Hematopoietic multipotent progenitor cell treated with erythropoietin and hydrocortisone succinate and interleukin-3 and kit ligand, for 8 days (in vitro differentiated cells): ENCODE measurements at regions not wholly inside any gene's neighbourhood (a gene's known extent, or its start where the extent isn't known, plus 50 kb on each side); places are given as distances from the start of the nearest gene placed in this dataset.
"Not testable (repeated sequence)": the region's sequence is repeated elsewhere in the genome, so short reads cannot be mapped to it uniquely, and the experiment has no call there.

Experiments
- DNase-seq: peaks from one replicate; pipeline ENCODE4 v3.0.0-alpha.2; 2015

DNA sequence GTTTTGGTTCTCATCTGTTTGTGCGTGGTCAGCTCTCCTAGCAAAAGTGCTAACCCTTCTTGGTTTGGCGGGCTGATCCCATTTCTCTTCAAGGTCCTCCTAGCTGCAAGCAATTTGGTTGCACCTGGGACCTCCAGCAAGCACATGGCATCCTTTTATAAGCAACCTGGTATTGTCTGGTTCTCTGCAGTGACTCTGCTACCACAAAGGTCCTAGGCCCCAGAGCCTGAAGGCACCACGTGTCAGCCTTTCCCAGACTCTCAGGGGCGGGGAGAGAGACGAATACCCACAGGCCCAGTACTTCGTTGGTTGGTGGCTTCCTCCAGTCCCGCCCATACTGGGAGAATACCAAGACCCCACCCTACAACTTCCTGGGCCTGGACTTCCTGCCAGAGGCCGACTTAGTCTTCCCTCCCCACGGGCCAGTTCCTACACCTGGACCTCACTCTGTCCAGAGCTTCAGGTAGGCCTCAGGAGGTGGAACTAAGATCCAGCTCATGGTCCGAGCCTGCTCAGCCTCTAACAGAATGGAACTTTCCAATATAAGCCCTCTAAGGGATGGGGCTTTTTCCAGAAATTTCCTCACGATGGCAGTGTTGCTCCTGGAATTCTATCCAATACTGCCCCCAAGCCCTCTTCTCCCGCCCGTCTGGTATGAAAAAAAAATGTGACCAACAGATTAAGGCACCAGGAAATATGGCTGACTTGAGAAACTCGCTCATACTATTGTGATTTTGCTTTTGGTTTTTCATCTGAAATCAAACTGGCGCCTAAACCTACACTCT, 192.5 kb upstream of the STK26 start:
- DNase-seq: peak; percentile 95

DNA sequence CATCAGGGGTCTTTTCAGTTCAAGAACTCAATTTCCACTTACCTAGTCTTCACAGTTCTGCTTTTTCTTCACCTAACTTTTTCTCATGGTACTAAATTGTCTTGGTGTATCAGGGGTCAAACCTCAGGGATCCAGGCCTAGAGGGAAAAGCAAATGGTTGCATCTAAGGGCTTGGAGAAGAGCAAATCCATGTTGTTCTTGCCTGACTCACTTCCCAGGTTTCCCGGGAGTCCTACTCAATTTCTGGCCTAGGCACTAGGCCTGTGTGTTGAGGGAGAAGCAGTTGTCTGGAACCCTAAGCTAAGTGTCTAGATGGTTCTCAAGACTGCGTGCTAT, 191.9 kb upstream of the STK26 start:
- no peak for DNase-seq

DNA sequence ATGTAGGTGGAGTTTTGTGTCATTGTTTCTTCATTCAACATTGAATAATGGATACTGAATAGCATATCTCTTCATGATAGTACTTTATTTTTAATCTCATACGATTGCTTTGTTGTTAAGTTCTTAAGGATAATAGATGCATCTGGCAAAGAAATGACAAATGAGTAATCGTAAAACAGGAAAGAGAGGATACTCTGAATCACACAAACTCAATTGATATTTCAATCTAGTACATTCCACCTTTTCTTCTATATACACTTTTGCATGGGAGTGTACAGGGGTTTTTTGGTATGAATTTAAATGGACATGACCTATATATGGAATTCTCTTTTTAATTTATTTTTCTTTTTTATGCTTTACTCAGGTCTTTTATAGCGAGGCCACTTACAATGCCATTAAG, 186.9 kb upstream of the STK26 start:
- DNase-seq: no peak

DNA sequence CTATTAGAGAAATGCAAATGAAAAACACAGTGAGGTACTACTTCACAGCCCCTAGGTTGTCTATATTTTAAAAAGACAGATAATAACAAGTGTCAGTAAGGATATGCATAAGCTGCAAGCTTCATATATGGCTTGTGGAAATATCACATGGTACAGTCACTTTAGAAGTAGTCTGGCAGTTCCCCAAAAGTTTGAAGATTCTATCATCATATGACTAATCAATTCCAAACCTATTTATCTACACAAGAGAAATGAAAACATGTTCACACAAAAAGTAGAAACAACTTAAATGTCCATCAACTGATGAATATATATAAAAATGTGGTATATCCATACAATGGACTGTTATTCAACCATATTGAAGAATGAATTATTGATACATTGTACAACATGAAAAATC, 185.8 kb upstream of the STK26 start:
- DNase-seq: peak; percentile 53

DNA sequence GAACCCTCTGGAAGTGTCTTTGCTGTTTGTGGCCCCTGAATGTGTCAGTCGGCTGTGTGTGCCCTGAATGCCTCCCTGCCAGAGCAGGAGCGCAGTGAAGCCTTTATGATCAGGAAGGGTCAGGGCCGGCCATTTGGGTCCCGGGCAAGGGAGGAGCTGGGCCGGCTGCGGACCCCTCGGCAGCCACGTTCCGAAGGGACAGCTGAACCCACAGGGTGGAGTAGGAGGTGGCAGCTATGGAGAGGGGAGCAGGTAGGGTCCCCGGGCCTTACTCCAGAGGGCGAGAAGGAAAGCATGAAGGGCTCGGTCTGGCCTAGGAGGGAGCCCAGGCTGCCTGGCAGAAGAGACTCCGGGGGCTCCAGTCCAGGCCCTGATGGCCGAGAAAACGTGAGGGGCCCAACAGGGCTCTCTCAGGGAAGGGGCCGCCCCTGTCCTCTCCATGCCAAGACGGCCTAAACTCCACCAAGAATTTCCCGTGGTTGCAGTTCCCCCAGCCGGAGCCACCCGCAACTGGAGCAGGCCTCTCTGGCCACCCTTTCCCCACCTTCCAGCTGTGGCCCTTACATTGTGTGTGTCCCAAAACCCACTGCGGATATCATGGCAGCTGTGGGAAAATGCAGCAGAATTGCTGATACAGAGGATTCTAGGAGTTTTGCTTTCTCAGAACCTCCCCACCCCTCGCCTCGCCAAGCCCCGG, 182.2 kb upstream of the STK26 start:
- DNase-seq: no peak

DNA sequence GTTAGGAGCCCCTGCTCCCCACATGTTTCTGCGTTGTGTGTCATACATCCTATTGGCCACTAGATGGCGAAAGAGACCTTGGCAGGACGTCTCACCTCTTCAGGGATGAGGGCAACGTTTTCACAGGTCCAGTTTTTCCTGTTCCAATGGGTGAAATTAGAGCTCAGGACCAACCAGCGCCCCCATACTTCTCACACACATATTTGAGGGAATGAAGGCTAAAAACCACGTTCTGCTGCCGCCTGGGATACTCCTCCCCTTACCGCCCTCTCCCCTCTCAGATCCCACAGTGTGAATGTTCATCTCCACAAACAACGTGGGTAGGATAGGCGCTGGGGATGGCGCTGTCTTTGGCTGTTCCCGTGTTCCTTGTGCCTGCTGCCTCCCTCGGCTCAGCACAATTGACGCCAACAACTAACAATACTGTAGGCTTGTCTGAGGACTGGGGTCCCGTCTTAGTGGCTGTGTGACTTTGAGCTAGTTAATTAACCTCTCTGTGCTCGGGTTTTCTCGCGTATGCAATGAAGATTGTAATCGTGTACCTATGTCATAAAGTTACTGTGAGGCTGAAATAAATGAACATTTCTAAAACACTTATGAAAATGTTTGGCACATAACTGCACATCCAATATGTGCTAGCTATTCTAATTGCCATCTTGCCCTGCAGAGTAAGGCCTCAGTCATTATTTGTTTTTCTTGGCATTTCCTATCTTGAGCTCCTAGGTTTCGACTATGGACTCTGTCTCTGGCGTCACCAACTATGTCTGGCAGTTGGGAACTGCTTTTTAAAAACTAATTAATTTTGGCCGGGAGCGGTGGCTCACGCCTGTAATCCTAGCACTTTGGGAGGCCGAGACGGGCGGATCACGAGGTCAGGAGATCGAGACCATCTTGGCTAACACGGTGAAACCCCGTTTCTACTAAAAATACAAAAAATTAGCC, 181.3 kb upstream of the STK26 start:
- peak; percentile 74 for DNase-seq

DNA sequence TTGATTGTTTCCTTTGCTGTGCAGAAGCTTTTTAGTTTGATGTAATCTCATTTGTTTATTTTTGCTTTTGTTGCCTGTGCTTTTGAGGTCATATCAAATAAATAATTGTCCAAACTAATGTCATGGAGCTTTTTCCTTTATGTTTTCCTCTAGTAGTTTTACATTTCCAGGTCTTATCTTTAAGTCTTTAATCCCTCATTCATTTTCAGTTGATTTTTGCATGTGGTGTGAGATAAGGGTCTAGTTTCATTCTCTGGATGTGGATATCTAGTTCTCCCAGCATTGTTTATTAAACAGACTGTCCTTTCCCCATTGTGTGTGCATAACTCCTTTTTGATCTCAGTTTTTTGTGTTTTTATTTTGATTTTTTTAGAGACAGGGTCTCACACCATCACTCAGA, 179.1 kb upstream of the STK26 start:
- peak; percentile 33 for DNase-seq

DNA sequence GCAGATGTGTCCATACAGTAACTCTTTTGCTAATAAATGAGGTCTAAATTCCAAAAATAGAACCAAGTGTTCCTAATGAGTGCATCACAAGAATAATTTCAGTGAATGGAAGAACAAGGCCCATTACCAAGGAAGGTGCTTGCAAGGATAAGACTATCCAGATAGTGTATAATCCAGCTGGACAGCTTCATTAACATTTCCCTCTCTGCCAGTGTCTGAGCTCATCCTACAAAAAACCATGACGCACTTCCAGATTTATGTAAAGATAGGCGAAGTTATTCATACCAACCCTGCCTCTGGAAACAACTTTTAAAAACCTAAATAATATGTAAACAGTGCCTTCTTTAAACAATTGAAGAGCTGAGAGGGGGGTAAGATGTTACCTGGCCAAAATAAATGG, 177.9 kb upstream of the STK26 start:
- no peak for DNase-seq

DNA sequence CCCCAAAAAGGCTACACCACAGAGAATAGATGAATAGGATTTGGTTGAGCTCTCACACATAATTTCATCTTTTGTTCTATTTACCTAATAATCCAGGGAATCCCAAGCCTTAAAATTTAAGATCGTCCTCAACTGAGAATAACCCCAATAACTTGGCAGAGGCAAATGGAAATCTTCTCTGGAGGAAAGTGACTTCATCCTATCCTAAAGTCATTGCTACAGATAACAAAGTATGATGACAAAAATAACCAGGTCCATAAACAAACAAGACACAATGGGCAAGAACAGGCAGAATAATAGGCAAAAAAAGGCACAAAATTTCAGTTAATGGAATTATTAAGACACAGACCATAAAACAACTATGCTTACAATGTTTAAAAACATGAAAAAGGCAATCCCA, 177.3 kb upstream of the STK26 start:
- no peak for DNase-seq

DNA sequence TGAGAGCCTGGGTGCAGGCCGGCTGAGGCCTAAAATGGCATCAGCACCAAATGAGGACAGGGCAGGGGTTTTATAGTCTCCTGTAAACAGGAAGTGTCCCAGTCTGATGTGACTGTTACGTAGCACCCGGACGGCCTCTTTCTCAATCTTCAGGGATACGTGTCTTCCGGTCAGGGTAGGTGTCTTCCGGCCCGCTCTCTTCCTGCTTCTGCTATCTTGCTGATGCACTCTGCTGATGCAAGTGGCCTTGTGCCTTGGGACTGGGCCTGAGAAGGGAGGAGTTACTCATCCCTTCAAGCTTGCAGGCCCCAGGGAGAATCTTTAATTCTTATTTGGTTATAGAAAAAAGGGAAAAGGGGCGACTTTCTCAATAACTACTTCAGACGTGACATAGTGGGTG, 172.1 kb upstream of the STK26 start:
- not testable (repeated sequence) for DNase-seq

DNA sequence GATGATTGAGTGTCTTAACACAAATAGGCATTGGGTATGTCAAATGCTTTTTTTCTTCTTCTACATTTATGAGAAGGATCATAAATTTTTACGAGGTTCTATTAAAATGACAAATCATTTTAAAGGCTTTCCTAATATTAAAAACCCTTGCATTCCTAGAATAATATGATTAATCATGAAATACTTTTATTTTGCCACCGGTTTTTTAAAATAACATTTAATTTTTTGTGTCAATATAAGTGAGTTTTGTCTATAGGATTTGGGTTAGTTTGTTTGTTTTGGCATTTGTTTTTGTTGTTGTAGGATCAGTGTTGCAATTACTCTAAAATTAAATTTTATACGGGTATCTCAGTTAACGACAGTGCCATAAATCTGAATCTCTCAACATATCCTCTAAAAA, 169.7 kb upstream of the STK26 start:
- no peak for DNase-seq

DNA sequence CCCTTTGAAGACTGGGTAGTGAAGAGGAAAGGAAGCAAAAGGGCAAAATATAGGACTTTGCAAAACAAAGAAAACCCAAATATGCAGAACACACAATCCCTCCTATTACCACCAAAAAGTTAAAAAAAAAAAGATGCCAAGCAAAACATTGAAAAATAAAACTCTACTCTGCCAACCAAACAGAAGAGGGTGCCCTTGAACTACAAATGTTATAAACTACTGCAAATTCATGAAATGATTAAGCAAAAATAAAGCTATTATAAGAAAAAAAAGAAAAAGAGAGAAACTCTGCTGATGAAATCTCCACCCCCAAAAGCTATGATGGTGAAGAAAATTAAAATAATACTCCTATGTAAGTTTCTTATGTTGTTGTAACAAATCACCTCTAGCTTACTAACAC, 168.5 kb upstream of the STK26 start:
- DNase-seq: peak; percentile 66

DNA sequence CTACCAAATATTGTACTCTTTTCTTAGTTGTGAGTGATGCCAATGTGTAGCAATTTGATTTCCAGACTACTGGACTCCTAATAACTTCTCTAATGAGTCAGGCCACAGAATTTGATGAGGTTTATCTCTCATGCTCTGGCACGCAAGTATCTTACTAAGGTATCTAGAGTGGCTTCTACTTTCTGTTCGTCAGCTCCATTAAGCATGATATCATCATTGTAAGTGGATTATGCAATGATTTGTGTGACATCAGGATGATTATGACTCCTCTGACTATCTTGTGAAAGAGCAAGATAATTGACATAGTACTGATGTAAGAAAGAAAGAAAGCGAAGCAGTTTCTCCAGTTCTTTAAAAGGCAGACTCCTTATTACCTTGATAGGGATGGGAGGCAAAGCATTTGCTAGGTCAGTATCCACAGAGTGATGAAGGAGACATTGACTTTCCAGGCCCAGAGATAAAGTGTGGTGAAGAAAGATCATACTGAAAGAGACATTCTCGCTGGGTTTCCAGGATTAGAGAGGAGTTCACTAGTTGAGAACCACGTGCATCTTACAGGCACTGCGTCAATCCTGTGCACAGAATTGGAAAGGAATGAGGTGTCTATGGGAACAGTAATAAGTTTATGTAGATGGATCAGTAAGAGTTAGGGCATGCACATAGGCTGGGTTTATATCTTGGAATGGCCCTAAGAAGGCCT, 161.9 kb upstream of the STK26 start:
- DNase-seq: no peak

DNA sequence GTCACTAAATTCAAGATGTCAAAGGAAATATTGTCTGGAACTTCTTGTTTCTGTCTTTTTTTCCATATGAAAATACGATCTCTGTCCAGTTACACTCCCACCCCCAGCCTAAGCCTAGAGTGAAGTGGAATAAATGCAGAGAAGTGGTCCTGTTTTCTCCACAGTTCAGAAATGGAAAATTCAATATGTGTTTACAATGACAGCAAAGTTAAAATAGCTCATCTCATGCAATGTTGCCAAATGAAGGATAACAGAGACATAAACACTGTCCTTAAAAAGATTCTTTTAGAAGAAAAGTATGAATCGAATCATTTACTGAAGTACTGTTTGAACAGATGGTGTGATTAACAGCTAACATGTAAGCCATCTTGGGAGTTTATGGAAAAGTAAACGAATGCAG, 160.8 kb upstream of the STK26 start:
- no peak for DNase-seq

DNA sequence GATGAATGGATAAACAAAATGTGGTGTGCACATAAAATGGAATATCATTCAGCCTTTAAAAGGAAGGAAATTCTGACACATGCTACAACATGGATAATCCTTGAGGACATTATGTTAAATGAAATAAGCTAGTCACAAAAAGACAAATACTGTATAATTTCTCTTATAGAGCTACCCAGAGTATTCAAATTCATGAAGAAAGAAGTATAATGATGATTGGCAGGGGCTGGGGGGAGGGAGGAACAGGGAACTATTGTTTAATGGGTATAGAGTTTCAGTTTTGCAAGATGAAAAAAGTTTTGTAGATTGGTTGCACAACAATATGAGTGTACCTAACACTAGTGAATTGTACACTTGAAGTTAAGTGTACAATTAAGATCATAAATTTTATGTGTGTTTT, 153.9 kb upstream of the STK26 start:
- no peak for DNase-seq

DNA sequence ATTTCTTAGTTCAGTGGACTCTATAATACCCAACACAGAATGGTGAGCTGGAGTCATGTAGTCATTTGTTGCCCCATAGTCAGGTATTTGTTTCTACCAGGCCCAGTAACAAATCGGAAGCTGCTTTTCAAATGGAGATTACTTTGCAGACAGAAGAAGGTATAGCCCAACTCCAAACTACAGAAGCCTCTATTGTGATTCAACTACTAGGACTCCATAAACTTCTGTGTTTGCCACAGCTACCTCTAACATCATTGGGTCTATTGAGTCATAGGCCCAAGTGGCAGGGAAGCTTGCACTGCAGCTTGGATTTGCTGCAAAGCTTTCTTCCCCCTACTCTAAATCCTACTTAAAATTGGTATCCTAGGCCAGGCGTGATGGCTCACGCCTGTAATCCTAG, 148.8 kb upstream of the STK26 start:
- no peak for DNase-seq

DNA sequence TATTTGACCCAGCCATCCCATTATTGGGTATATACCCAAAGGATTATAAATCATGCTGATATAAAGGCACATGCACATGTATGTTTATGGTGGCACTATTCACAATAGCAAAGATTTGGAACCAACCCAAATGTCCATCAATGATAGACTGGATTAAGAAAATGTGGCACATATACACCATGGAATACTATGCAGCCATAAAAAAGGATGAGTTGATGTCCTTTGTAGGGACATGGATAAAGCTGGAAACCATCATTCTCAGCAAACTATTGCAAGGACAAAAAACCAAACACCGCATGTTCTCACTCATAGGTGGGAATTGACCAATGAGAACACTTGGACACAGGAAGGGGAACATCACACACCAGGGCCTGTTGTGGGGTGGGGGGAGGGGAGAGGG, 147.3 kb upstream of the STK26 start:
- not testable (repeated sequence) for DNase-seq

DNA sequence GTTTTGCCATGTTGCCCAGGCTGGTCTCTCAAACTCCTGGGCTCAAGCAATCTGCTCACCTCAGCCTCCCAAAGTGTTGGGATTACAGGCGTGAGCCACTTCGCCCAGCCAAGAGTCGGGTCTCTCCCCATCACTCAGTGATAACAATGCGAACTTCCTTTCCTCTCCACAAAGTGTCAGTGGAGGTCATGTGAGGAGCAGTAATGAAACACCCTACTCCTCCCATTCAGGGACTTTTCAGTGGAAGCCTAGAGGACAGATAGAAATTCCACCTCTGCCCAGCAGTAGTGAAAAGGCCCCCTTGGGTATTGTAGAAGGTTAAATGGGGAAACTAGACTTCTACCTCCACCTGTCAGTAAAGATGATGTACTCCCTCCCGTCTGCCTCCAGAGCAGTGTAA, 141.9 kb upstream of the STK26 start:
- DNase-seq: peak; percentile 5

DNA sequence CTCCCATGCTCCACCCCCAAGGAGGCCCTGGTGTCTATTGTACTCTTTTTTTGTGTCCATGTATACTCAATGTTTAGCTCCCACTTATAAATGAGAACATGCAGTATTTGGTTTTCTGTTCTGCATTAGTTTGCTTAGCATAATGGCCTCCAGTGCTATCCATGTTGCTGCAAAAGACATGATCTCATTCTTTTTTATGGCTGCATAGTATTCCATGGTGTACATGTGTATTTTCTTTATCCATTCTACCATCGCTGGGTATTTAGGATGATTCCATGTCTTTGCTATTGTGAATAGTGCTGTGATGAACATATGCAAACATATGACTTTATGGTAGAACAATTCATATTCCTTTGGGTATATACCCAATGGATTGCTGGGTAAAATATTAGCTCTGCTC, 138.1 kb upstream of the STK26 start:
- not testable (repeated sequence) for DNase-seq

DNA sequence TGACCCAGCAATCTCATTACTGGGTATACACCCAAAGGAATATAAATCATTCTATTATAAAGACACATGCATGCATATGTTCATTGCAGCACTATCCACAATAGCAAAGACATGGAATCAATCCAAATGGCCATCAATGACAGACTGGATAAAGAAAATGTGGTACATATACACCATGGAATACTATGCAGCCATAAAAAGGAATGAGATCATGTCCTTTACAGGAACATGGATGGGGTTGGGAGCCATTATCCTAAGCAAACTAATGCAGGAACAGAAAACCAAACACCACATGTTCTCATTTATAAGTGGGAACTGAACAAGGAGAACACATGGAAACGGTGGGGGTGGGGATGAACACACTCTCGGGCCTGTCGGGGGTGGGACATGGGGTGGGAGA, 129.2 kb upstream of the STK26 start:
- DNase-seq: not testable (repeated sequence)

DNA sequence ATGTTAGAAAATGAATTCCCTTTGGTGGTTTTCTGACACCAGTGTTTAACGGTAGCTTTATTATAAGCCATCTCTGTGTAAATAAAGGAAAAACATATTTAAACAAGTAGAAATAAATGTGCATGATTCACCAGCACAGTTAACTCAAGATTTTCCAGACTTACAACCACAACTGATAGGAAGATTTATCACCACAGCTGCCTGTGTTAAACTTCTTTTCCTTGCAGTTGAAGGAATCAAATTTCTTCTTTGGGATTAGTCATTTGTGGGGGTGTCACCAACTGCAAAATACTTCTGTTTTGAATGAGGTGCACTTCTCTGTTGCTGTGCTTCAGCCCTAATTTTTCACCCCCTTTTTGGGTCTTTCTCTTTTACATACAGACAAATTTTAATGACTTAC, 128.1 kb upstream of the STK26 start:
- peak; percentile 20 for DNase-seq

DNA sequence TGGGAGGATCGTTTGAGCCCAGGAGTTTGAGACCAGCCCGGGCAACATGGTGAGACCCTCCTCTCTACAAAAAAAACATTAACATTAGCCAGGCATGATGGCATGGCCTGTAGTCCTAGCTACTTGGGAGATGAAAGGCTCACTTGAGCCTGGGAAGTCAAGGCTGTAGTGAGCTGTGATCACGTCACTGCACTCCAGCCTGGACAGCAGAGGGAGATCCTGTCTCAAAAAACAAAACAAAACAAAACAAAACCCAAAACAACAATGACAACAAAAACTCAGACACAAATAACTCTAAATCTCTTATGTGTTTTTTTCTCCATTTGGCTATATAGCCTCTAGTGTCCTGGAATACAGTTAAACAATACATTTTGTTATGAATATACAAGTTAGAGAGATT, 127.3 kb upstream of the STK26 start:
- DNase-seq: peak; percentile 24

DNA sequence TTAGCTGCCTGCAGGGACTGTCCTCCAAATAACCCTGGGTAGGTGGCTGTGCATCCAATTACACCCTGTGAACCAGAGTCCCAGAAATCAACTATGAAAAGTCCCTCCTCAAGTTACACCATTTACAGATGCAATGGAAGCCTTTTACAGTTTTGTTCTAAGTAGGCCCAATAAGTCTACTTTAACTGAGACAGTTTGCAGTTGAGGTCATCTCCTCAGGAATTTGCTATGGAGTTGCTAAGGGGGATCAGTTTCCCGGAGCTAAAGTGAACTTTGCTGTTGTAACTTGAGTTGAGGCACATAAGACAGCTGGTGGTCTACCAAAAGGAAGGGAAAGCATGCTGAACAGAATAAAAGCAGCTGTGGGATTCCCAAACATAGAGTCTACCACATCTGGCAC, 121.6 kb upstream of the STK26 start:
- DNase-seq: no peak
